GM18858 (cell line): ENCODE measurements at regions not wholly inside any gene's neighbourhood (a gene's known extent, or its start where the extent isn't known, plus 50 kb on each side); places are given as distances from the start of the nearest gene placed in this dataset.
"Not testable (repeated sequence)": the region's sequence is repeated elsewhere in the genome, so short reads cannot be mapped to it uniquely, and the experiment has no call there.

Experiments
- ATAC-seq: cut with Tn5 transposase; IDR thresholded peaks from one replicate; pipeline ENCODE4 v1.9.1; 2021; ENCODE audit not compliant: unreplicated experiment

DNA sequence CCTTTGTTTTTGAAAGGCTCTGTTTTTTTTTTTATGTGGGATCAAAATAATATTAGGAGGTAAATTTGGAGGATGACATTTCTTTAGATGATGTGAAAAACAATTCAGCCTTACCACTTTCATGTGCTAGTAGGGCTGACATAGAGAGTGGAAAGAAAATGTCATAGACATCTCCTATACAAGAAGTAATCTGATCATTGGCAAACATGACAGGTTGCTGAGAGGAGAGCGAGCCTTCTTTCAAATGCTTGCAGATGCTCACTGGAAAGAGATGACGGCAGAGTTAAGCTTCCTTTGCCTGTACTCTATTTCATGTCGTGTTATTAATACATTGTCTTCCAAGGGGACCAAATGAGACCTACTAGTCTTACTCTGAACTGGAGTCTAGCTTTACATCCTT lies 160.1 kb upstream of the DAP start:
- no peak for ATAC-seq

DNA sequence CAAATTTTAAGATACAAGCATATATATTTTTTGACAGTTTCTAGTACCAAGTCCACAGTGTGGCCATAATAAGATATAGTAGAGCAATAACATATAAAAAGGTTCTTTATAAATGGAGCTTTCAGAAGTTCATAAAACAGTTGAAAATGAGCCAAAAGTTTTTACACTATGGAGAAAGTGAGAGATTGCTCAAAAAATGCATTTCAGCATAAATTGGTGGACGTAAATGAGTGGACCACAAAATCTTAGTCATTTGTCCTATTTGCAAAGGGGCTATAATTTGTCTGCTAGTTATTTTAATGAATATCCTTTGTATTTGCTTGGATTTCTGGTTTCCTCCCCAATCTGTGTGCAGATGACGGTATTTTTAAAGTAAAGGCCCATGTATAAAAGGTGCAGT lies 159.4 kb upstream of the DAP start:
- ATAC-seq = no peak

DNA sequence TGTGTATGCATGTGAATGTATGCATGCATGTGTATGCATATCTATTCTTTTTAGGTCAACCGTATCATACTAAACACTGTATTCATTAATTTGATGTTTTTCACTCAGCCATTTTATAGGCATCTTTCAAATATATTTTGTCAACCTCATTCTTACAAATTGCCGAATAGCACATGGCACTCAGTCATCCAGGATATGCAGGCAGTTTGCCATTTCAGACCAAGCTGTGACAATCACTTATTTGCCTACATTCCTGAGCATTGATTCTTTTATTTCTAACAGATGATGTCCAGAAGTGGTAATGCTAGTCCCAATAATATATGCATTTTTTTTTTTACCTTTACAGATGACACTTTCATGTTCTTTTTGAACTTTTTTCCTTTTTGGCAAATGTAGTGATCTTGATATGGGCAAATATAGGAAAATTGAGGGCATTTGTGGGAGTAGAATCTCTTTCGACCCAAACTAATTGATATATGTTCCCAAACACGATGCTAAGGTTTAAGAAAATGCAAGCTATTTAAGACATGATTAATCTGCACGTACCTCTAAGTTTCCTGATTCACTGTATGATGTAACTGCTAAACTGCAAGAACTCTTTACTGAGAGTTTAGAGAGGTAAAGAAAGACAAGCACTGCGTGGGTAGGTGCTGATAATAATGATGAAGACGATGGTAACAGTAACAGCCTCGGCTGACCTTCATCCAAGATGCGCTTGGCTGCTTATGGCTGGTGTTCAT lies 153.9 kb upstream of the DAP start:
- ATAC-seq = no peak

DNA sequence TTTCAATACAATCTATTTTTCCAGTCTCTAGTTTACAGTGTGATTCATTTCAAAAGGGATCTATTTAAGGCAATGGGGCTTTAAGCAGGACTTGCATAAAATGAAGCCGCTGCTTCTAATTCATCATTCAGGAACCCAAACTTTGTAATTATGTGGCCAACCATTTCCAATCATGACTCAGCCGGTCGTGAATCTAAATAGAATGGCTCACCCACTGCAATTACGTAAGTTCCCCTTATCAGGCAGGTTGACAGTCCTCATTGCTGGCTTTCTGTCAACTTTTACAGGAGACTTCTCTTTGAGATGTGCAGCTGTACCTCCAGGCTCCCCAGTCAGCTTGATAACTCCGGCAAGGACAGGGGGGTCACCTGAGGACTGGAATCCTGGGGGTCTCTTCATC lies 152.8 kb upstream of the DAP start:
- ATAC-seq = no peak

DNA sequence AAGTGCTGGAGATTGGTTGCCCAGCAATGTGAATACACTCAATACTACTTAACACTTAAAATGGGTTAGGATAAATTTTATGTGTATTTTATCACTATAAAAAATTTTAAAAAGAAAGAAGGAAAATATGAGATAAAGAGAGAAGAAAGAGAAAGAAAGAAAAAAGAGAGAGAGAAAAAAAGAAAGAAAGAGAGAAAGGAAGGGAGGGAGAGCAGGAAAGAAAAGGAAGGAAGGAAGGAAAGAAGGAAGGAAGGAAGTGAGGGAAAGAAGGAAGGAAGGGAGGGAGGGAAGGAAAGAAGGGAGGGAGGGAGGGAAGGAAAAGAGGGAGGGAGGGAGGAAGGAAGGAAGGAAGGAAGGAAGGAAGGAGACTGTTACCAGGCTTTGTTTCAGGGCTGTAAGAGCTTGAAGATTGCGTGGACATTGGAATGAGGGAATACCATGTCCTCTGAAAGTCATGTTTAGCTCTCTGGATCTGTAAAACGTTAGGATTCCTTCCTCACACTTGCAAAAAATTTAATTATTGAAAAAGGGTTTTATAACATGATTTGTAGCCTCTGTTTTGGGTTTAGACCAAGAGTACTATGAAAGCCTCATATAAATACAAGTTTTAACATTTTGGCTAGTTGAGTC lies 152.3 kb upstream of the DAP start:
- no peak for ATAC-seq

DNA sequence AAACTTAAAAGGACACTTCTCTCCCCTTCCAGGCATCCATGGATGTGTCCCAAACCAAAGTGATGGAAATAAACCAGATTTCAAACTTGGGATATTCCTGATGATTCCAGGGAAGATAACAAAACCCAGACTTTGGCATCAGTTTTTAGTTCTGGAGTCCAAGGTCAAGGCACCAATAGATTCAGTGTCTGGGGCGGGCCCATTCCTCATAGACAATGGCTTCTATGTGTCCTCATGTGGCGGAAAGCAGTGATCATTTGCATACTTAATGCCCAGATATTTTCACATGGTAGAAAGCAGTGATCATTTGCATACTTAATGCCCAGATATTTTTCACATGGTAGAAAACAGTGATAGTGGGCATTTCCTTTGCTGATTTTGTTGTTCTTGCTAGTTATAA lies 151.4 kb upstream of the DAP start:
- no peak for ATAC-seq

DNA sequence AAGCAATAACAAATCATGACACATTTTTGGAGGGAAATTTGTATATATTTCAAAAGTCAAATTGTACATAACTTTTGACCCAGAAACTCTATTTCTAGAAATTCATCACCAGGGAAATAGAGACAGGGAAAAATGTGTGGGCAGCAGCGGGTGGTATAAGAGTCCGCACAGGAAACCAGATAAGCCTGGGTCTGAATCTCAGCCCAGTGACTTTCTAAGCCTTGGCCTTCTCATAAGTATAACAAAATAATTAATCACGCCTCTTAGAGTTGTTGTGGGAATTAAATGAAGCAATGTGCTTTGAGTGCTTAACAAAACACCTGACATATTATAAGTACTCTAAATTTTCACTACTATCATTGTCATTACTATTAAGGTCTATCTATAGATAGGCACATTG lies 149.2 kb upstream of the DAP start:
- no peak for ATAC-seq

DNA sequence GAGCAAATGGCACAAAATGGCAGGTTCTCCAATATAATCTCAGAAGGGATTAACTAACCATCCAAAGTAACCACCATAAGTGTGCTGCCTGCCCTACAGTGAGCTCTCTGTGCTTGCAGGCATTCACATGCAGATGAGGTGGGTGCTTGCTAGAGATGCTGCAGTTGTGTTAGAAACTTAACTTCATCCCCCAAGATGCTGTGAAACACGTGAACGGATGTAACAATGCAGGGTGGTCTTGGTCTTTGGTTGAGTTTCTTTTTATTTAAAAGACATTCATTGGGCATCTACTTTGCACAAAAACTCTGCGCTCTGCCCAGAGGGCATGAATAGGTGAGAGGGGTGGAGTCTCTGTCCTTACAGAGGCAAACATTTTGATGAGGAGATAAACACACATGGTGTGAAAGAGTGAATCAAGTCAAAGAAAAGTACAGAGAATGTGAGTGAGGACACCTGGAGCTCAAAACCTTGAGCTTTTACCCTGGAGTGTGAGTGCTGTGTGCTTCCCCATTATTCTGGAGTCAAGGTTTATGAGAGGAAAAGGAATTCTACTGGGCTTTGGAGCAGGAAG lies 143.9 kb upstream of the DAP start:
- ATAC-seq = no peak

DNA sequence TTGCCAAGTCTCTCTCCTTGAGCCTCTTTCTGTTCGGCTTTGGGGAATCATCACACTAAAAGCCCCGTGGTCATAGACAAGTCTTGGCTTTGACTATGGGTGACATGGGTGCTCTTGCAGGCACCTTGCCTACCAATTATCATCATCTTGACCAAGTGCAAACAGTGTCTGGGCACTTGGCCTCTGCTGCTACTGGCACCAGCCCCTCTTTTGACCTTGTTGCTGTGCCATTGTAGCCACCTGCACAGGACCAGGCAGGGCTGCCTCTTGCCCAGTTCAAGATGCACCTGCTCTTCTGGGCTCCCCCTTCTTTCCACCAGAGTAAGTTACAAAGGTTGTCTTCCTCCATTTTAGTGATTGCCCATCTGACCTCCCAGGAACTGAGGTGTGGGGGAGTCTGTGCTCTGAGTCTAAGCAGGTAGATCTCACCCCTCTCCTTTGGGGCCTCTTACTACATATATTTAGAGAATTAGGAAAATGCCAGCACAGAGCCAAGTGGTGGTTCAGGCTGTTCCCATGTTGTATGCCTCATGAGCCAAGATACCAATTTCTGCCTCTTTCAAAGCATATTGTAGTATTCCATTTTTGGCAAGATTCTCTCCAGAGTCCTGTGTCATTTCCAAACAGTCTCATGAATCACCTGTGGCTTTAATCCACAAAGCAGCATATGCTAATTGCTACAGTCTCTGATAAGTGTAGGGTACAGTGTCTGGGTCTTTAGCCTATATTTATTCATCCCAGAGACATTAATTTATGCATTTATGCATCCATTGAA lies 142.9 kb upstream of the DAP start:
- ATAC-seq = no peak

DNA sequence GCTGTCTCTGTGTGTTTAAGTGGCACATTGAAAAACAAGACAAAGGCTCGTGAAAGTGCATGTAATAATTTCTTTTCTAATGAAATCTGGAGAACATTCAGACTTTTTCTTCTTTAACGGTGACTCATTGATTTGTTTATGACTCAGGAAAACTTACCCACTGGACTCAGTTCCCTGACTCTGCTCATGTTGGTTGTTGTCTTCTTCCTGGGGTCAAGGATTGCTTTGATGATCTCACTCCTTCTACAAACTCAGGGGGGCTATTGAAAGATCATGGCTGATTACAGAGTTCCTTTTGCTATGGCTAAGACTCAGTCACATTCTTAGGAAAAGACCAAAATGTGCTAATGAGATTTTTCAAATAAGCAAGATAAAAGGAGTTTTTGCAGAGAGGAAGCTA lies 141.1 kb upstream of the DAP start:
- no peak for ATAC-seq

DNA sequence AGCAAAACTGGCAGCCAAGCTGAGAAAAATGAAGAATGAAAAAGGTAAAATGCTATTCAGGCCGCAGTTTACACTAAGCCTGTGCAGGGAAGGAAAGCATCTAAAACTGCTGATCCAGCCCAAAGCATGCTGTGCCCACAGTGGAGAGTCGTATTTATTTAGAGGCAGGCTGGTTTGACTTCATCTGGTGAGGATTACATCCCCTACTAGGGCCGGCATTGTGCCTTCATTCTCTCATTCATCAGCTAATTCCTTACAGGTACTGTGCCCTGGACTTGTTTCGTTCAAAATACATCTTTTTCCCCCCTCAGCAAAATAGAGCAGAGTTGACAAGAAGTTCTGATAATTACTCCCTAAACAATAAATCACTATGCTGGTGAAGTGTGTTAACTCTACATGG lies 137.5 kb upstream of the DAP start:
- ATAC-seq = no peak

DNA sequence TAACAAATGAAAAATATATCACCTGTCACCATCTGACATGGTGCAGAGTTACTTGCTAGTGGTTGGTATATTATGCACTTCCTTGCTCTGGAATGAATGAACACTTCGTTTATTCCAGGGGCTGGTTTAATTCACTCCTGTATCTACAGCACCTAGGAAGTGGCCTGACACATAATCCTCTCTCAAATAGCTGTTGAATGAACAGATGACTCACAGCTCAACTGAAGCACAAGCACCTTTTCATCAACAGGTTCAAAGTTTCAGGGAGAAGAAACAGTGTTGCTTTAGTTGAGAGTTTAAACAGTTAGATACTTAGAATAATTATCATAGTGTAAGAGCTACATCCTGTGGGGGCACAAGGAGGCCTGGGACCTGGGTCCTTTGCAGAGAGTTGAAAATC lies 135.0 kb upstream of the DAP start:
- ATAC-seq = no peak

DNA sequence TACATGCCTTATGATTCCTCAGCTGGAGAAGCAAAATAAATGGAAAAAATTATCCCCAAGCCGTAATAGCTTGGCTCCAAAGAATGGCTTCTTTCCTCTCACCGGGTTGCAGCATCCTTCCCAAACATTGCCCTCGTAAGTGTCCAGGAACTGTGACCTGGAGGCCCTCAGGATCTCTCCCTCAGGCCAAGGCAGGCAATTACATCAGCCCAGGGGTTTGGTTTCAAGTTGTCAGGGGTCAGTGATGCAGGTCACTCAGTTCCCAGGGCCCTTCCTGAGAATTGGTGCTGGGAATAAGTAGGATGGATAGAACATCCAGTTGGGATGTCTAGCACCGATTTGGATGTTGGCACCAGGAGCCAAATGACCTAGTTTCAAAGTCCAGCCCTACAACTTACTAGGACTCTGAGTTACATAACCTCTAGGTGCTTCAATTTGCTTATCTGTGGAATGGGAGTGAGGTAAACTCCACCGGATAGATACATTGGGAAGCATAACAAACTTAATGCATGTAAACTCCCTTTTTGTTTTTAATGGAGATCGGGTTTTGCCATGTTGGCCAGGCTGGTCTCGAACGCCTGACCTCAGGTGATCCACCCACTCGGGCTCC lies 133.5 kb upstream of the DAP start:
- no peak for ATAC-seq

DNA sequence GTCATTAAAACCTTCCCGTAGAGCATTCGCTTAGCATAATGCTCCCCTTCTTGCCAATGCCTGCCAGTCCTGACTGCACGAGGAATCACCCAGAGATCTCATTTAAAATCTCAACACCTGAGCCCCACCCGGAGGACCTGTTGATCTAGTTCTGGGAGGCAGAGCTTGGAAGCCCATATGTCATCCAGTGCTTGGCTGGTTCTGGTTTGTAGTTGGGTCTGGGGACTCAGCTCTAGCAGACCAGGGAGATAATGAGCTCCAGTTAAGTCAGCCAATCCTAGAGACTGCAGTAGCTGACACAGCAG lies 131.8 kb upstream of the DAP start:
- ATAC-seq = no peak

DNA sequence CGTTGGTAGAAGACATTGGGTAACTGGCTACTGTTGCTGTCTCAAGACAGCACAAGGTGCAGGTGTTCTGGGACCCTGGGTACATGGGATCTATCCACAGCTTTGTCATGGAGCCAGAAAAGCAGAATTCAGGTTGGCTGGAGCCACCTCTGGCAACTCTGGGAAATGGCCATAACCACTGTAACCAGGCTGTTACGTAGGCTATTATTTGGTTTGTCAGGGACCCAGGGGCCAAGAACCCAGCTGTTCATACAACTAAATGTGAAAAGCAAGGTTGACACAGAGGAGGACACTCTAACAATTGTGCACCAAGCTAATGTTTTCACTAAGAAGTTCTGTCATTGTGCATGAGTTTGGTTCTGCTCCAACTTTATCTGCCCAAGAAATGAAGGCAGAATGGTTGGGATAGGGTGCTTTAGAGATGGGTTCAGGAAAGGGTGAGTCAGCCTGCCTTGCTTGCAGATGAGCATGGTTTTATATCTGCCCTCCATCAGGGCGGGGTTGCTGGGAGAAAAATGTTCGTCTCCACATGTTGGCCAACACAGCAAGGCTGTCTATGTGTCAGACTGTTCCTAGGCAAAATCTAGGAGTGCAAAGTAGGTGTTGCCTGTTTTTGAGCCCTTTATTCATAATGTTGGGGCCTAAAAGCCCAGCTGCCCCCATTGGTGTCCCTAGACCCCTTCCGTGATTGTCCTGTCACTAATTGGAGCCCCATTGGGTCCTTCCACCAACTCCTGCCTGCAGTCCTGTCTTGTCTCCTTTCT lies 131.3 kb upstream of the DAP start:
- ATAC-seq = no peak

DNA sequence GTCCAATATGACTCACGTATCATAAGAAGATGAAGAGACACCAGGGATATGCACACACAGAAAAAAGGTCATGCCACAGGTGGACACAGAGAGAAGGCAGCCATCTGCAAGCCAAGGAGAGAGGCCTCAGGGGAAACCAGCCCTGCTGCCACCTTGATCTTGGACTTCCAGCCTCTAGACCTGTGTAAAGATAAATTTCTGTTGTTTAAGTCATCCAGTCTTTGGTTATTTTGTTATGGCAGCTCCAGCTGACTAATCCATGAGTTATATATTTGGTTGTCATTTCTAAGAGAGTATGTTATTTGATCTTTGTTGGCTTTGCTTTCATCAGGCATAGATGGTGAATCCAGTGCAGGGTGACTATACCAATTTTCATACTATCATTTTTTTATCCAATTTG lies 130.2 kb upstream of the DAP start:
- ATAC-seq = no peak

DNA sequence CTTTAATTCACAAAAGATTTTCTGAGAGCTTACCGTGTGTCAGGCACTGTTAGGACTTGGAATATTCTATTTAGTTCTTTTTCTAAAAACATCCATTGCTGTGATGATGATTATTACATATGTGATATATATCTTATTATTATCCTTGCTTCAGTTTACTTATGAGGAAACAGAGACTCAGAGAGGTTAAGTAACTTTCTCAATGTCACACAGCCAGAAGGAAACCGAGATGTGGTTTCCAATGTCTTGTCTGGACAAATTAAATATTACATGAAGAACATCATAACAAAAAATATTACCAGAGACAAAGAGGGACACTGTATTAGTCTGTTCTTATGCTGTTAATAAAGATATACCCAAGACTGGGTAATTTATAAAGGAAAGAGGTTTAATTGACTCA lies 125.5 kb upstream of the DAP start:
- ATAC-seq = no peak

DNA sequence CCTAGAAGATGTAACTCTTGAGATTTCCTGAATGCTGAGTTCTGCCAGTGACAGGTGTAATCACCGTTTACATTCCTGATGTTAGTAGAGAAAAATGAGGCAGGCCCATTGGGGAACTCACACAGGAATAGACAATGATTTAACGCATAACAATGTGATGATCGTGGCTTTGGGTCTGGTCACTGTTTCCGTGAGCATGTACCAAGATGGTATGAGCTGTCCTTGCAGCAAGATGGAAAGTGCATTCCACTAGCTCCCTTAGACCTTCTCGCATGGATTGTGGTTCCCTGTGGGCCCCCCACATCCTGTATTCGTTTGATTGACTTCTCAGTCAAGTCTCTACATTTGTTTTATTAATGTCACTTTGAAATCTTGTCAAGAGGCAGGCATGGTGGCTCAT lies 124.0 kb upstream of the DAP start:
- ATAC-seq = no peak

DNA sequence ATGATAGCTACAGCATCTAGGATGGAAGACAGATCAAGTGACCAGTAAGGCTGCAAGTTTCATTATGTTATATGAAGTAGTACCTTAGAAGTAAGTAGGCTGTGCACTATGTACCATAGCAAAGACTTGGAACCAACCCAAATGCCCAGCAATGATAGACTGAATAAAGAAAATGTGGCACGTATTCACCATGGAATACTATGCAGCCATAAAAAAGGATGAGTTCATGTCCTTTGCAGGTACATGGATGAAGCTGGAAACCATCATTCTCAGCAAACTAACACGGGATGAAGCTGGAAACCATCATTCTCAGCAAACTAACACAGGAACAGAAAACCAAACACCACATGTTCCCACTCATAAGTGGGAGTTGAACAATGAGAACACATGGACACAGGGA lies 122.9 kb upstream of the DAP start:
- ATAC-seq = not testable (repeated sequence)

DNA sequence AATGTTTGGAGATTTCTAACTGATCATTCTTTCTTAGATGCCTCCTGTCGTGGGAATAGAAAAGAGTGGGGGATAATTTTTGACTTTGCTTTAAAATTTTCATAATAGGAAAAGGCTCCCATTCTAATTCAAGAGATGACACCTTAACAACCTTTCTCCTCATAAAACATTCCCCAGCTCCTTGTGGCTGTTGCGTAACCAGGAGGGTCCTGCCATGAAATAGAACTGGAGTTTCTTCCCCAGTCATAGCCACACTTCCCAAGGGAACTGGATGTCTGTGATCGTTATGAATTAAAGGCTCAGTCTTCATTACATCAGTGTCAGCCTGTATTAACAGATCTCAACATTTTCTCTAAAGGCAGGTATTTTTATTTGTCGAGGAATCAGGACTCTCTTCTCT lies 119.9 kb upstream of the DAP start:
- no peak for ATAC-seq

DNA sequence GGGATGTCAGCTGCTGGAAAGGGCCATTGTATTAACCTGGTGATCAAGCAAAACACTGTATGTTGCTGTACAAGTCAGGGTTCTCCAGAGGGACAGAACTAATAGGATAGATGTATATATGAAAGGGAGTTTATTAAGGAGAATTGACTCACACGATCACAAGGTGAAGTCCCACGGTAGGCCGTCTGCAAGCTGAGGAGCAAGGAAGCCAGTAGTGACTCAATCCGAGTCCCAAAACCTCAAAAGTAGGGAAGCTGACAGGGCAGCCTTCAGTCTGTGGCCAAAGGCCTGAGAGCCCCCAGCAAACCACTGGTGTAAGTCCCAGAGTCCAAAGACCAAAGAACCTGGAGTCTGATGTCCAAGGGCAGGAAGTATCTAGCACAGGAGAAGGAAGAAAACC lies 116.0 kb upstream of the DAP start:
- not testable (repeated sequence) for ATAC-seq
